HCT116 (cell line): ENCODE measurements at regions not wholly inside any gene's neighbourhood (a gene's known extent, or its start where the extent isn't known, plus 50 kb on each side); places are given as distances from the start of the nearest gene placed in this dataset.

ENCODE experiments used
- ATF3 ChIP-seq: IDR thresholded peaks from 2 replicates; pipeline ENCODE4 v1.6.1; 2012
- CTCF ChIP-seq, 3 experiments: fragments of 200-600 bp in 1 of 3; sonication (generic) in 1 of 3; IDR thresholded peaks in 2 of 3; conservative IDR thresholded peaks in 1 of 3; 2 replicates each; pipeline ENCODE4 v1.5.1; 2012 to 2017; ENCODE audit warnings: low read depth in 2 of 3, low read length in 2 of 3, antibody characterized with exemption in 1 of 3, borderline replicate concordance in 1 of 3, control low read depth in 1 of 3, mild to moderate bottlenecking in 1 of 3, mixed read lengths in 1 of 3, mixed run types in 1 of 3, moderate library complexity in 1 of 3; ENCODE audit not compliant: insufficient read depth in 1 of 3
- EZH2 ChIP-seq: fragments of 200-600 bp; sonication (generic); IDR thresholded peaks from 2 replicates; pipeline ENCODE4 v1.6.1; 2017; ENCODE audit warnings: antibody characterized with exemption, mixed run types
- EZH2phosphoT487 ChIP-seq: fragments of 200-600 bp; IDR thresholded peaks from 2 replicates; pipeline ENCODE4 v1.6.1; 2018; ENCODE audit warnings: antibody characterized with exemption, borderline replicate concordance
- JUND ChIP-seq: IDR thresholded peaks from 2 replicates; pipeline ENCODE4 v1.6.1; 2012
- POLR2A ChIP-seq: IDR thresholded peaks from 2 replicates; pipeline ENCODE4 v1.7.0; 2011; ENCODE audit warnings: borderline replicate concordance; ENCODE audit not compliant: insufficient read depth, insufficient read length; ENCODE audit errors: extremely low read depth
- POLR2AphosphoS5 ChIP-seq: IDR thresholded peaks from 2 replicates; pipeline ENCODE4 v1.6.1; 2011; ENCODE audit warnings: mild to moderate bottlenecking, low read depth, low read length, moderate library complexity
- RAD21 ChIP-seq: IDR thresholded peaks from 2 replicates; pipeline ENCODE4 v1.6.1; 2012; ENCODE audit warnings: low read depth, mild to moderate bottlenecking
- REST ChIP-seq: IDR thresholded peaks from 2 replicates; pipeline ENCODE4 v1.6.1; 2012; ENCODE audit warnings: low read depth
- TCF7L2 ChIP-seq: IDR thresholded peaks from 2 replicates; pipeline ENCODE4 v1.7.0; 2011; ENCODE audit warnings: borderline replicate concordance, inconsistent platforms; ENCODE audit not compliant: insufficient read depth, insufficient read length; ENCODE audit errors: extremely low read depth
- YY1 ChIP-seq: IDR thresholded peaks from 2 replicates; pipeline ENCODE4 v1.6.1; 2011; ENCODE audit warnings: low read length, low read depth, moderate library complexity, mild to moderate bottlenecking; ENCODE audit not compliant: insufficient replicate concordance; ENCODE audit errors: extremely low read depth
- ZFX ChIP-seq: fragments of 450-650 bp; IDR thresholded peaks from 2 replicates; pipeline ENCODE4 v1.6.1; 2017

GRCh38 chr14:97446087-97446486 lies 648.9 kb downstream of the VRK1 start:
- TF ChIP-seq ATF3 = no peak
- peak in 2 of 3 experiments; percentile 24 to 28; a peak in 3 of 6 replicates for TF ChIP-seq CTCF (IDR thresholded peaks at IDR 0.05 in 2 of 3, conservative IDR thresholded peaks at IDR 0.05 in 1 of 3; ENCODE audit: borderline replicate concordance in 1 of 3, insufficient read depth in 1 of 3, low read depth in 2 of 3, low read length in 2 of 3)
- TF ChIP-seq POLR2A = no peak
- TF ChIP-seq JUND = no peak
- TF ChIP-seq EZH2phosphoT487 = no peak
- TF ChIP-seq POLR2AphosphoS5 = no peak
- no peak for TF ChIP-seq EZH2
- no peak for TF ChIP-seq YY1
- no peak for TF ChIP-seq ZFX
- TF ChIP-seq TCF7L2 = no peak
- TF ChIP-seq RAD21 = no peak
- no peak for TF ChIP-seq REST
